ENCODE measurements at regions not wholly inside any gene's neighbourhood (a gene's known extent, or its start where the extent isn't known, plus 50 kb on each side); places are given as distances from the start of the nearest gene placed in this dataset.

GRCh38 chr3:162385387-162385786 is 888.8 kb downstream of the OTOL1 start:
- no peak for TF ChIP-seq CTCF (IDR thresholded peaks at IDR 0.05)
- TF ChIP-seq EP300 (IDR thresholded peaks at IDR 0.05), result no peak

Measured in gastroesophageal sphincter (tissue), 3 donors.